NOMO-1 (cell line): ENCODE measurements at regions not wholly inside any gene's neighbourhood (a gene's known extent, or its start where the extent isn't known, plus 50 kb on each side); places are given as distances from the start of the nearest gene placed in this dataset.
"Not testable (repeated sequence)": the region's sequence is repeated elsewhere in the genome, so short reads cannot be mapped to it uniquely, and the experiment has no call there.

Source experiments
- DNase-seq, 2 experiments: peaks; one replicate each; lab custom pipeline; 2025; ENCODE audit not compliant: unreplicated experiment in 2 of 2; lab: John Stamatoyannopoulos, UW

GRCh38 chr4:79850626-79851025 is 222.4 kb downstream of the ANTXR2 start:
- no peak for DNase-seq

- DNase-seq: no peak
These were observed 224.7 kb downstream of the ANTXR2 start for GRCh38 chr4:79848329-79848728.

- no peak for DNase-seq
These were observed 225.6 kb downstream of the ANTXR2 start for GRCh38 chr4:79847411-79847810.

- no peak for DNase-seq
These were observed 230.9 kb downstream of the ANTXR2 start for GRCh38 chr4:79842162-79842561.

GRCh38 chr4:79833857-79834256 is 239.2 kb downstream of the ANTXR2 start:
- DNase-seq: no peak

- DNase-seq: no peak
These were observed 241.1 kb downstream of the ANTXR2 start for GRCh38 chr4:79831701-79832514.

- DNase-seq: no peak
These were observed 241.9 kb downstream of the ANTXR2 start for GRCh38 chr4:79831119-79831528.

GRCh38 chr4:79827283-79827682 is 245.7 kb downstream of the ANTXR2 start:
- no peak for DNase-seq

GRCh38 chr4:79823148-79823763 is 249.8 kb downstream of the ANTXR2 start:
- DNase-seq: no peak

- no peak for DNase-seq
These were observed 252.6 kb downstream of the ANTXR2 start for GRCh38 chr4:79820427-79820826.

GRCh38 chr4:79807933-79808332 is 265.1 kb downstream of the ANTXR2 start:
- DNase-seq: not testable (repeated sequence)

GRCh38 chr4:79798047-79798446 is 275.0 kb downstream of the ANTXR2 start:
- DNase-seq: no peak

GRCh38 chr4:79796948-79797347 is 276.1 kb downstream of the ANTXR2 start:
- no peak for DNase-seq

GRCh38 chr4:79788884-79789283 is 284.1 kb downstream of the ANTXR2 start:
- DNase-seq: no peak

- DNase-seq: no peak
These were observed 292.9 kb downstream of the ANTXR2 start for GRCh38 chr4:79780129-79780528.

- no peak for DNase-seq
These were observed 300.5 kb downstream of the ANTXR2 start for GRCh38 chr4:79772510-79772909.

- no peak for DNase-seq
These were observed 308.9 kb downstream of the ANTXR2 start for GRCh38 chr4:79764120-79764519.

- DNase-seq: no peak
These were observed 309.4 kb downstream of the ANTXR2 start for GRCh38 chr4:79763486-79764075.

GRCh38 chr4:79759793-79760192 is 313.2 kb downstream of the ANTXR2 start:
- DNase-seq: no peak

GRCh38 chr4:79757600-79757999 is 315.4 kb downstream of the ANTXR2 start:
- no peak for DNase-seq

- DNase-seq: no peak
These were observed 316.7 kb downstream of the ANTXR2 start for GRCh38 chr4:79756140-79756895.
